PC-3 (cell line): ENCODE measurements at regions not wholly inside any gene's neighbourhood (a gene's known extent, or its start where the extent isn't known, plus 50 kb on each side); places are given as distances from the start of the nearest gene placed in this dataset.

Source experiments
- CTCF ChIP-seq: fragments of 300-600 bp; sonication (generic); conservative IDR thresholded peaks from 2 replicates; pipeline ENCODE4 v1.5.1; 2017; ENCODE audit warnings: antibody characterized with exemption, low read depth, mild to moderate bottlenecking, low read length
- EZH2phosphoT487 ChIP-seq: fragments of 300-600 bp; sonication (generic); IDR thresholded peaks from 2 replicates; pipeline ENCODE4 v1.6.1; 2018; ENCODE audit warnings: mild to moderate bottlenecking, antibody characterized with exemption, low read length, borderline replicate concordance

GRCh38 chr12:118467641-118468305 lies 91.4 kb downstream of the SUDS3 start:
- no peak for TF ChIP-seq CTCF
- TF ChIP-seq EZH2phosphoT487: no peak
